WTC11 (cell line): ENCODE measurements at regions not wholly inside any gene's neighbourhood (a gene's known extent, or its start where the extent isn't known, plus 50 kb on each side); places are given as distances from the start of the nearest gene placed in this dataset.

Experiments
- EMX1 ChIP-seq: fragments of 250-450 bp; sonication (Bioruptor Pico); IDR thresholded peaks from 2 replicates; pipeline ENCODE4 v1.8.0; 2021; ENCODE audit warnings: mild to moderate bottlenecking
- JUN ChIP-seq: sonication (generic); formaldehyde crosslinking; IDR thresholded peaks from 2 replicates; pipeline ENCODE4 v1.8.0; 2023; ENCODE audit warnings: mild to moderate bottlenecking, missing genetic modification reagents
- NR3C1 ChIP-seq: sonication (generic); formaldehyde crosslinking; conservative IDR thresholded peaks from 2 replicates; pipeline ENCODE4 v1.8.1; 2023; ENCODE audit warnings: low read depth, mild to moderate bottlenecking, missing genetic modification reagents
- SP1 ChIP-seq: sonication (generic); formaldehyde crosslinking; conservative IDR thresholded peaks from 2 replicates; pipeline ENCODE4 v1.8.1; 2022; ENCODE audit warnings: missing genetic modification reagents
- TF ChIP-seq, protein P1 (sequence below): fragments of 200-600 bp; IDR thresholded peaks from 2 replicates; pipeline ENCODE4 v1.8.0; 2022; ENCODE audit warnings: antibody characterized with exemption
- TF ChIP-seq, protein P2 (sequence below): sonication (generic); formaldehyde crosslinking; IDR thresholded peaks from 2 replicates; pipeline ENCODE4 v1.8.1; 2023; ENCODE audit warnings: mild to moderate bottlenecking, missing genetic modification reagents
- TF ChIP-seq, protein P3 (sequence below): sonication (generic); formaldehyde crosslinking; IDR thresholded peaks from 2 replicates; pipeline ENCODE4 v1.8.0; 2022; ENCODE audit warnings: mild to moderate bottlenecking, missing genetic modification reagents
- TF ChIP-seq, protein P4 (sequence below): sonication (generic); formaldehyde crosslinking; IDR thresholded peaks from 2 replicates; pipeline ENCODE4 v1.8.0; 2022; ENCODE audit warnings: mild to moderate bottlenecking, missing genetic modification reagents

DNA sequence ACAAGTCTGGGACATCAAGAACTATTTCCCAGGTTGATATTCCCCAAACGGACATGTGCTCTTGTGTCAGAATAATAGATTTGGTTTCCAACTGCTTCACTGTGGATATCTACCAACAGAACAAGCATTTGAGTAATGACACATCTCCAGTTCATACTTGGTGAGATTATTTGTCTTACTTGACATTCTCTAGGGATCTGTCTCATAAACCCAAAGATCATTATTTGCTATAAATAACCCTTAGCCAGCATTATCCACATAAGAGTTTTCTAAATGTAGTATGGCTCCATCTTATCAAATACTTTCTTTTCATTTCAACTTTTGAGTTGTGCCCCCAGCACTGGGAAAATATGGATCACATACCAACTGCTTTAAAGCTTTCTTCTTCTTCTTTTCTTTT, 1063.9 kb upstream of the CDH18 start:
- TF ChIP-seq, protein P1, sequence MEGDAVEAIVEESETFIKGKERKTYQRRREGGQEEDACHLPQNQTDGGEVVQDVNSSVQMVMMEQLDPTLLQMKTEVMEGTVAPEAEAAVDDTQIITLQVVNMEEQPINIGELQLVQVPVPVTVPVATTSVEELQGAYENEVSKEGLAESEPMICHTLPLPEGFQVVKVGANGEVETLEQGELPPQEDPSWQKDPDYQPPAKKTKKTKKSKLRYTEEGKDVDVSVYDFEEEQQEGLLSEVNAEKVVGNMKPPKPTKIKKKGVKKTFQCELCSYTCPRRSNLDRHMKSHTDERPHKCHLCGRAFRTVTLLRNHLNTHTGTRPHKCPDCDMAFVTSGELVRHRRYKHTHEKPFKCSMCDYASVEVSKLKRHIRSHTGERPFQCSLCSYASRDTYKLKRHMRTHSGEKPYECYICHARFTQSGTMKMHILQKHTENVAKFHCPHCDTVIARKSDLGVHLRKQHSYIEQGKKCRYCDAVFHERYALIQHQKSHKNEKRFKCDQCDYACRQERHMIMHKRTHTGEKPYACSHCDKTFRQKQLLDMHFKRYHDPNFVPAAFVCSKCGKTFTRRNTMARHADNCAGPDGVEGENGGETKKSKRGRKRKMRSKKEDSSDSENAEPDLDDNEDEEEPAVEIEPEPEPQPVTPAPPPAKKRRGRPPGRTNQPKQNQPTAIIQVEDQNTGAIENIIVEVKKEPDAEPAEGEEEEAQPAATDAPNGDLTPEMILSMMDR: no peak
- TF ChIP-seq NR3C1: no peak
- no peak for TF ChIP-seq EMX1 (CRISPR knock-in tag)
- TF ChIP-seq JUN (CRISPR knock-in tag): no peak
- TF ChIP-seq, protein P2, sequence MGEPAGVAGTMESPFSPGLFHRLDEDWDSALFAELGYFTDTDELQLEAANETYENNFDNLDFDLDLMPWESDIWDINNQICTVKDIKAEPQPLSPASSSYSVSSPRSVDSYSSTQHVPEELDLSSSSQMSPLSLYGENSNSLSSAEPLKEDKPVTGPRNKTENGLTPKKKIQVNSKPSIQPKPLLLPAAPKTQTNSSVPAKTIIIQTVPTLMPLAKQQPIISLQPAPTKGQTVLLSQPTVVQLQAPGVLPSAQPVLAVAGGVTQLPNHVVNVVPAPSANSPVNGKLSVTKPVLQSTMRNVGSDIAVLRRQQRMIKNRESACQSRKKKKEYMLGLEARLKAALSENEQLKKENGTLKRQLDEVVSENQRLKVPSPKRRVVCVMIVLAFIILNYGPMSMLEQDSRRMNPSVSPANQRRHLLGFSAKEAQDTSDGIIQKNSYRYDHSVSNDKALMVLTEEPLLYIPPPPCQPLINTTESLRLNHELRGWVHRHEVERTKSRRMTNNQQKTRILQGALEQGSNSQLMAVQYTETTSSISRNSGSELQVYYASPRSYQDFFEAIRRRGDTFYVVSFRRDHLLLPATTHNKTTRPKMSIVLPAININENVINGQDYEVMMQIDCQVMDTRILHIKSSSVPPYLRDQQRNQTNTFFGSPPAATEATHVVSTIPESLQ: no peak
- TF ChIP-seq SP1 (CRISPR knock-in tag): no peak
- TF ChIP-seq, protein P3, sequence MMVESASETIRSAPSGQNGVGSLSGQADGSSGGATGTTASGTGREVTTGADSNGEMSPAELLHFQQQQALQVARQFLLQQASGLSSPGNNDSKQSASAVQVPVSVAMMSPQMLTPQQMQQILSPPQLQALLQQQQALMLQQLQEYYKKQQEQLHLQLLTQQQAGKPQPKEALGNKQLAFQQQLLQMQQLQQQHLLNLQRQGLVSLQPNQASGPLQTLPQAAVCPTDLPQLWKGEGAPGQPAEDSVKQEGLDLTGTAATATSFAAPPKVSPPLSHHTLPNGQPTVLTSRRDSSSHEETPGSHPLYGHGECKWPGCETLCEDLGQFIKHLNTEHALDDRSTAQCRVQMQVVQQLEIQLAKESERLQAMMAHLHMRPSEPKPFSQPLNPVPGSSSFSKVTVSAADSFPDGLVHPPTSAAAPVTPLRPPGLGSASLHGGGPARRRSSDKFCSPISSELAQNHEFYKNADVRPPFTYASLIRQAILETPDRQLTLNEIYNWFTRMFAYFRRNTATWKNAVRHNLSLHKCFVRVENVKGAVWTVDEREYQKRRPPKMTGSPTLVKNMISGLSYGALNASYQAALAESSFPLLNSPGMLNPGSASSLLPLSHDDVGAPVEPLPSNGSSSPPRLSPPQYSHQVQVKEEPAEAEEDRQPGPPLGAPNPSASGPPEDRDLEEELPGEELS (CRISPR knock-in tag): no peak
- TF ChIP-seq, protein P4, sequence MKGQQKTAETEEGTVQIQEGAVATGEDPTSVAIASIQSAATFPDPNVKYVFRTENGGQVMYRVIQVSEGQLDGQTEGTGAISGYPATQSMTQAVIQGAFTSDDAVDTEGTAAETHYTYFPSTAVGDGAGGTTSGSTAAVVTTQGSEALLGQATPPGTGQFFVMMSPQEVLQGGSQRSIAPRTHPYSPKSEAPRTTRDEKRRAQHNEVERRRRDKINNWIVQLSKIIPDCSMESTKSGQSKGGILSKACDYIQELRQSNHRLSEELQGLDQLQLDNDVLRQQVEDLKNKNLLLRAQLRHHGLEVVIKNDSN (CRISPR knock-in tag): no peak
